SKM-1 treated with dmso at 0.1 percent for 144 hours (cell line): ENCODE measurements at regions not wholly inside any gene's neighbourhood (a gene's known extent, or its start where the extent isn't known, plus 50 kb on each side); places are given as distances from the start of the nearest gene placed in this dataset.
"Not testable (repeated sequence)": the region's sequence is repeated elsewhere in the genome, so short reads cannot be mapped to it uniquely, and the experiment has no call there.

Experiments
- DNase-seq: peaks from one replicate; lab custom pipeline; 2025; ENCODE audit not compliant: unreplicated experiment; lab: John Stamatoyannopoulos, UW

GRCh38 chr16:88184566-88185355 lies 198.0 kb upstream of the ZNF469 start:
- DNase-seq = not testable (repeated sequence)

GRCh38 chr16:88185406-88185805 lies 197.4 kb upstream of the ZNF469 start:
- DNase-seq = not testable (repeated sequence)

- DNase-seq = not testable (repeated sequence)
Observed at GRCh38 chr16:88185976-88186888, 196.5 kb upstream of the ZNF469 start.

GRCh38 chr16:88186889-88187870 lies 195.6 kb upstream of the ZNF469 start:
- DNase-seq = not testable (repeated sequence)

- not testable (repeated sequence) for DNase-seq
Observed at GRCh38 chr16:88188171-88188895, 194.4 kb upstream of the ZNF469 start.

- DNase-seq = not testable (repeated sequence)
Observed at GRCh38 chr16:88190592-88191095, 192.1 kb upstream of the ZNF469 start.

GRCh38 chr16:88191168-88191567 lies 191.6 kb upstream of the ZNF469 start:
- not testable (repeated sequence) for DNase-seq

- no peak for DNase-seq
Observed at GRCh38 chr16:88192601-88193000, 190.2 kb upstream of the ZNF469 start.

- not testable (repeated sequence) for DNase-seq
Observed at GRCh38 chr16:88193706-88194396, 188.9 kb upstream of the ZNF469 start.

GRCh38 chr16:88194397-88195268 lies 188.1 kb upstream of the ZNF469 start:
- DNase-seq = peak; percentile 45

GRCh38 chr16:88195269-88195705 lies 187.5 kb upstream of the ZNF469 start:
- DNase-seq = no peak

- no peak for DNase-seq
Observed at GRCh38 chr16:88195911-88196465, 186.8 kb upstream of the ZNF469 start.

GRCh38 chr16:88196471-88197400 lies 186.0 kb upstream of the ZNF469 start:
- DNase-seq = no peak

GRCh38 chr16:88197481-88198456 lies 185.0 kb upstream of the ZNF469 start:
- no peak for DNase-seq

- DNase-seq = not testable (repeated sequence)
Observed at GRCh38 chr16:88198457-88199295, 184.1 kb upstream of the ZNF469 start.
